KG1 (cell line): ENCODE measurements at regions not wholly inside any gene's neighbourhood (a gene's known extent, or its start where the extent isn't known, plus 50 kb on each side); places are given as distances from the start of the nearest gene placed in this dataset.

Experiments
- DNase-seq: peaks from one replicate; lab custom pipeline; 2025; lab: John Stamatoyannopoulos, UW

GRCh38 chr5:73311291-73312110 lies 137.1 kb downstream of the FOXD1 start:
- no peak for DNase-seq

- DNase-seq, result no peak
Measured at GRCh38 chr5:73307645-73308355, 134.8 kb downstream of the TMEM174 start.

- no peak for DNase-seq
Measured at GRCh38 chr5:73306741-73307275, 133.8 kb downstream of the TMEM174 start.

GRCh38 chr5:73306078-73306719 lies 133.2 kb downstream of the TMEM174 start:
- DNase-seq, result no peak

- no peak for DNase-seq
Measured at GRCh38 chr5:73305386-73305785, 132.4 kb downstream of the TMEM174 start.

- no peak for DNase-seq
Measured at GRCh38 chr5:73304381-73304780, 131.4 kb downstream of the TMEM174 start.

GRCh38 chr5:73303148-73304079 lies 130.4 kb downstream of the TMEM174 start:
- DNase-seq, result no peak

- no peak for DNase-seq
Measured at GRCh38 chr5:73302797-73303147, 129.8 kb downstream of the TMEM174 start.

GRCh38 chr5:73301208-73301901 lies 128.4 kb downstream of the TMEM174 start:
- DNase-seq, result no peak

- DNase-seq, result no peak
Measured at GRCh38 chr5:73300337-73301207, 127.6 kb downstream of the TMEM174 start.

GRCh38 chr5:73299665-73300336 lies 126.8 kb downstream of the TMEM174 start:
- no peak for DNase-seq

- DNase-seq, result no peak
Measured at GRCh38 chr5:73298772-73299630, 126.0 kb downstream of the TMEM174 start.

- no peak for DNase-seq
Measured at GRCh38 chr5:73298251-73298771, 125.3 kb downstream of the TMEM174 start.

GRCh38 chr5:73297430-73297829 lies 124.4 kb downstream of the TMEM174 start:
- DNase-seq, result no peak

- no peak for DNase-seq
Measured at GRCh38 chr5:73296772-73297171, 123.8 kb downstream of the TMEM174 start.

- no peak for DNase-seq
Measured at GRCh38 chr5:73295921-73296320, 122.9 kb downstream of the TMEM174 start.

- no peak for DNase-seq
Measured at GRCh38 chr5:73295447-73295846, 122.5 kb downstream of the TMEM174 start.

GRCh38 chr5:73292816-73293459 lies 119.9 kb downstream of the TMEM174 start:
- DNase-seq, result no peak
